ENCODE measurements at regions not wholly inside any gene's neighbourhood (a gene's known extent, or its start where the extent isn't known, plus 50 kb on each side); places are given as distances from the start of the nearest gene placed in this dataset.

DNA sequence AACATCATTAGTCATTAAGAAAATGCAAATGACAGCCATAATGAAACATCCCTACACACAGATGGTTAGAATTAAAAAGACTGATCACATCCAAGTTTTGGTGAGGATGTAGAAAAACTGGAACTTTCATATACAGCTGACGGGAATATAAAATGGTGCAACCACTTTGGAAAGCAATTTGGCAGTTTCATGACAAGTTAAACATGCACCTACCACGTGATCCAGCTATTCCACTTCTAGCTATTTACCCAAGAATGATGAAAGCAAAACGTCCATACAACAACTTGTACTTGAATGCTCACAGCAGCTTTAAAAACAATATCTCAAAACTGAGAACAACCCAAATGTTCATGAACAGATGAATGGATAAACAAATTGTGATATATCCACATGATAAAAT is 77.9 kb upstream of the AVPR1A start:
- Histone ChIP-seq H3K27me3 (ENCODE audit: control insufficient read depth, insufficient read depth, low read length) (no peaks in the 10 kb centered on the region), H3K9me3 (ENCODE audit: control insufficient read depth in 2 of 3, insufficient read depth in 1 of 3, low read length in 3 of 3) (no peaks in the 10 kb centered on the region), H3K36me3 (ENCODE audit: control insufficient read depth in 2 of 3, insufficient read depth in 3 of 3, low read length in 3 of 3) (no peaks in the 10 kb centered on the region), H3K27ac (ENCODE audit: low read depth in 2 of 2, low read length in 2 of 2) (no peak overlapping the region), H3K4me3 (ENCODE audit: low read length in 3 of 3) (no peak overlapping the region), H3K9ac (ENCODE audit: low read length in 3 of 3) (no peak overlapping the region), H3K4me1 (ENCODE audit: control insufficient read depth in 2 of 3, insufficient read depth in 2 of 3, low read depth in 1 of 3, low read length in 3 of 3) (no peaks in the 10 kb centered on the region)
- DNase-seq = no peak
- FAIRE-seq = no peak
- intact Hi-C loops (cut with DNase I) = no loop called here
- TF ChIP-seq, protein P1, sequence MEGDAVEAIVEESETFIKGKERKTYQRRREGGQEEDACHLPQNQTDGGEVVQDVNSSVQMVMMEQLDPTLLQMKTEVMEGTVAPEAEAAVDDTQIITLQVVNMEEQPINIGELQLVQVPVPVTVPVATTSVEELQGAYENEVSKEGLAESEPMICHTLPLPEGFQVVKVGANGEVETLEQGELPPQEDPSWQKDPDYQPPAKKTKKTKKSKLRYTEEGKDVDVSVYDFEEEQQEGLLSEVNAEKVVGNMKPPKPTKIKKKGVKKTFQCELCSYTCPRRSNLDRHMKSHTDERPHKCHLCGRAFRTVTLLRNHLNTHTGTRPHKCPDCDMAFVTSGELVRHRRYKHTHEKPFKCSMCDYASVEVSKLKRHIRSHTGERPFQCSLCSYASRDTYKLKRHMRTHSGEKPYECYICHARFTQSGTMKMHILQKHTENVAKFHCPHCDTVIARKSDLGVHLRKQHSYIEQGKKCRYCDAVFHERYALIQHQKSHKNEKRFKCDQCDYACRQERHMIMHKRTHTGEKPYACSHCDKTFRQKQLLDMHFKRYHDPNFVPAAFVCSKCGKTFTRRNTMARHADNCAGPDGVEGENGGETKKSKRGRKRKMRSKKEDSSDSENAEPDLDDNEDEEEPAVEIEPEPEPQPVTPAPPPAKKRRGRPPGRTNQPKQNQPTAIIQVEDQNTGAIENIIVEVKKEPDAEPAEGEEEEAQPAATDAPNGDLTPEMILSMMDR (IDR thresholded peaks at IDR 0.05; ENCODE audit: borderline replicate concordance, extremely low read depth, insufficient read depth) = no peak

DNA sequence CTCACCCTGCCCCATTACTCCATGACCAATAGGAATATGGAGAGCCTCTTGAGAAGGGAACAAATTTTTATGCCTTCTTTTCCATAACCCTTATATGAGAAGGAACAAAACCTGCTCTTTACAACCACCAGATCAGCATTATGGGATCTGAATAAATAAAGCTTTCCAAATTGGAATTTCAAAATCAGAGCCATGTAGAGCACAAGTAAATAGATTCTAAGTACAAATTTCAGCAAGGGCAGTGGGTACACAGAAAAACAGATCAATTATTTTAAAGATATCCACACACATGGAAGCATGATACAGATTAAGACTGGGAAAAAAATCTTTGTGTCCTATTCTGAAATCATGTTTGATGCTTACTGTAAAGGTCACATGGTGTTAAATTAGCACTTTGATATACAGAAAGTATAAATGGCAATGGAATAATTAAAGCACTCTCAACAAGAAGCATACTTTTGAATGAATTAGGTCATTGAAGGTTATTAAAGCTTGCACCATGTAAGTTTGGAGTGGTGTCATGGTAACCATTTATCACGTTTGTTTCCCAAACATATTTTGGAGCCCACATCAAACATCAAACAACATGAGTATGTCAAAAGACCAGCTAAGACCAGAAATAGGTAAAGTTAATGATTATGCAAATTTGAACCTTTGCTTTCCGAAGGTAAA is 75.9 kb upstream of the AVPR1A start:
- Histone ChIP-seq H3K27me3 (ENCODE audit: control insufficient read depth, insufficient read depth, low read length) (no peaks in the 10 kb centered on the region), H3K27ac (ENCODE audit: low read depth in 2 of 2, low read length in 2 of 2) (no peak overlapping the region), H3K36me3 (ENCODE audit: control insufficient read depth in 2 of 3, insufficient read depth in 3 of 3, low read length in 3 of 3) (no peaks in the 10 kb centered on the region), H3K9me3 (ENCODE audit: control insufficient read depth in 2 of 3, insufficient read depth in 1 of 3, low read length in 3 of 3) (no peaks in the 10 kb centered on the region), H3K9ac (ENCODE audit: low read length in 3 of 3) (no peak overlapping the region), H3K4me1 (ENCODE audit: control insufficient read depth in 2 of 3, insufficient read depth in 2 of 3, low read depth in 1 of 3, low read length in 3 of 3) (no peaks in the 10 kb centered on the region), H3K4me3 (ENCODE audit: low read length in 3 of 3) (no peak overlapping the region)
- FAIRE-seq = no peak
- intact Hi-C loops (cut with DNase I) = no loop called here
- no peak for DNase-seq
- TF ChIP-seq, protein P1 (IDR thresholded peaks at IDR 0.05; ENCODE audit: borderline replicate concordance, extremely low read depth, insufficient read depth) = no peak

DNA sequence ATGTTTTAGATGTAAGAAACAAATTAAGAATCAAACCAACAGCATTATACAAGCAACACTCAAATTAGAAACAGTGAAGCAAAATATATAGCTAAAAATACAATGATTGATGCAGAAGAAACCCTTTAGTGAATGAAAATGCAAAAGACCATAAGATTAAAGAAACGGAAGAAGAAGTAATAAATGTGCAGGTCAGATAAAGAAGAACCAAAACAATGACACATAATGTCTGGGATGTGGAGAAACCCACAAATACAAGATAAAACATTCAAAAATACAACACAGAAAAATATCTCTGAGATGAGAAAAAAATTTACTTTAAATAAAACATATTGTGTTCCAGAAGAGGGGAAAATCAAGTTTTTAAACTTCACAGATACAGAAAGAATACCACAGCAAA is 73.4 kb upstream of the AVPR1A start:
- Histone ChIP-seq H3K36me3 (ENCODE audit: control insufficient read depth in 2 of 3, insufficient read depth in 3 of 3, low read length in 3 of 3) (no peaks in the 10 kb centered on the region), H3K9ac (ENCODE audit: low read length in 3 of 3) (no peak overlapping the region), H3K27me3 (ENCODE audit: control insufficient read depth, insufficient read depth, low read length) (no peaks in the 10 kb centered on the region), H3K4me1 (ENCODE audit: control insufficient read depth in 2 of 3, insufficient read depth in 2 of 3, low read depth in 1 of 3, low read length in 3 of 3) (no peaks in the 10 kb centered on the region), H3K9me3 (ENCODE audit: control insufficient read depth in 2 of 3, insufficient read depth in 1 of 3, low read length in 3 of 3) (no peaks in the 10 kb centered on the region), H3K4me3 (ENCODE audit: low read length in 3 of 3) (no peak overlapping the region), H3K27ac (ENCODE audit: low read depth in 2 of 2, low read length in 2 of 2) (no peak overlapping the region)
- intact Hi-C loops (cut with DNase I) = no loop called here
- no peak for FAIRE-seq
- TF ChIP-seq, protein P1 (IDR thresholded peaks at IDR 0.05; ENCODE audit: borderline replicate concordance, extremely low read depth, insufficient read depth) = no peak
- DNase-seq = no peak

DNA sequence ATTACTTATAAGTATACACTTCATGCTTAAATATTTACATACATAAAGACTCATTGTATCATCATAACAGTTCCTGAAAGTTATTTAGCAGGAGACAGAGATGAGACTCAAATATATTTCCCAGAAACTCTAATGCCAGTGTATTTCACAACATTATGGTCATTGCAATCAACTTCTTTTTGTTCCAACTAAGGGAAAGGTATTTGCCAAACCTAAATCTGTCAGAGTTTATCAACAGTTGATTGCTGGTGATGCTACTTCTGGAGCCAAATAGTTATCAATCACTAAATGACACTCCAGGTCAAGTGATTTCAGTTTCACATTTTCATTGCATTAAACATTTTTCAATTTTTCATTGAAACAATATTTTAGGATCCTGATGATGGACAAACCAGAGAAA is 72.1 kb upstream of the AVPR1A start:
- no peak for FAIRE-seq
- H3K4me1 ChIP-seq (ENCODE audit: control insufficient read depth in 2 of 3, insufficient read depth in 2 of 3, low read depth in 1 of 3, low read length in 3 of 3) = no peaks in the 10 kb centered on the region
- intact Hi-C loops (cut with DNase I) = no loop called here
- no peak overlapping the region for H3K27ac ChIP-seq (ENCODE audit: low read depth in 2 of 2, low read length in 2 of 2)
- H3K36me3 ChIP-seq (ENCODE audit: control insufficient read depth in 2 of 3, insufficient read depth in 3 of 3, low read length in 3 of 3) = no peaks in the 10 kb centered on the region
- H3K4me3 ChIP-seq (ENCODE audit: low read length in 3 of 3) = no peak overlapping the region
- no peak for DNase-seq
- no peaks in the 10 kb centered on the region for H3K9me3 ChIP-seq (ENCODE audit: control insufficient read depth in 2 of 3, insufficient read depth in 1 of 3, low read length in 3 of 3)
- TF ChIP-seq, protein P1 (IDR thresholded peaks at IDR 0.05; ENCODE audit: borderline replicate concordance, extremely low read depth, insufficient read depth) = no peak
- H3K9ac ChIP-seq (ENCODE audit: low read length in 3 of 3) = no peak overlapping the region
- H3K27me3 ChIP-seq (ENCODE audit: control insufficient read depth, insufficient read depth, low read length) = no peaks in the 10 kb centered on the region

Measured in kidney (tissue), 13 donors.